ENCODE measurements at regions not wholly inside any gene's neighbourhood (a gene's known extent, or its start where the extent isn't known, plus 50 kb on each side); places are given as distances from the start of the nearest gene placed in this dataset.

- TF ChIP-seq ZC3H4 (CRISPR knock-in tag; IDR thresholded peaks at IDR 0.05; ENCODE audit: borderline replicate concordance) (peak; percentile 86; the same call in 1 of the 2 replicates), POLR2AphosphoS5 (IDR thresholded peaks at IDR 0.05; ENCODE audit: low read depth, low read length) (peak; percentile 52; the same call in 1 of the 2 replicates)
These were observed 52.1 kb upstream of the FREM1 start (continued) for GRCh38 chr9:14962193-14962882.

- H3K27me3 ChIP-seq (ENCODE audit: control insufficient read depth in 1 of 2, insufficient read depth in 2 of 2, low read length in 2 of 2), result no peaks in the 10 kb centered on the region; a peak in 1 of 5 replicates
- ATAC-seq (peak; percentile 100), FAIRE-seq (peak; percentile 98), DNase-seq (ENCODE audit: low spot score) (peak; percentile 99)
- peaks cover 12% of the 10 kb centered on the region for H3K79me2 ChIP-seq (ENCODE audit: insufficient read depth, low read length)
- no peaks in the 10 kb centered on the region for H4K20me1 ChIP-seq (ENCODE audit: insufficient read depth, low read length)
- no peak overlapping the region for H2AFZ ChIP-seq (ENCODE audit: low read length)
- H3K4me2 ChIP-seq (ENCODE audit: low read depth, low read length), result peak overlapping the region; percentile 84
- peak overlapping the region; percentile 100 for H3K27ac ChIP-seq (ENCODE audit: extremely low read length, insufficient read depth, low read length)
- H3K36me3 ChIP-seq (replicated peaks in 1 of 2; ENCODE audit: control insufficient read depth in 1 of 2, insufficient read depth in 2 of 2, low read length in 2 of 2), result no peaks in the 10 kb centered on the region
- 0% methylated on average over 5 of the region's 6 CpGs for WGBS (ENCODE audit: low lambda C conversion rate)
- peaks cover 40% of the 10 kb centered on the region for H3K4me1 ChIP-seq (ENCODE audit: insufficient read depth, low read length)
- H3K9ac ChIP-seq (ENCODE audit: insufficient read depth, low read depth, low read length), result peak overlapping the region; percentile 97
- CTCF ChIA-PET (ENCODE audit: low intra/inter-chr PET ratio, low total read pairs), result no interaction called here
- in situ Hi-C loops (cut with HindIII; ENCODE audit: extremely low pct_ligation_motif_present, low pct_unique_long_range_greater_than_20kb) (loop anchor here (5.0 kb wide), 1 partner anchor 94 kb away; no protein-coding TSS in a partner anchor), intact Hi-C loops (cut with micrococcal nuclease; ENCODE audit: unreplicated experiment) (loop anchor here (1.0 to 5.0 kb wide), 3 partner anchors 53 to 176 kb away; no protein-coding TSS in a partner anchor)
- POLR2A ChIA-PET, result interaction anchor here (0.8 to 1.7 kb wide), 2 partner anchors 24 to 92 kb away, joined by 3 to 12 read pairs; no protein-coding TSS in a partner anchor
- BruUV-seq (replicated peaks), result no TSS peak
- peak overlapping the region; percentile 58 to 76 (median 72) for H3K4me3 ChIP-seq (replicated peaks in 1 of 3; ENCODE audit: insufficient read depth in 1 of 3, low read depth in 2 of 3, low read length in 3 of 3)
- no peaks in the 10 kb centered on the region for H3K9me3 ChIP-seq (ENCODE audit: low read length)
- TF ChIP-seq, protein P1, sequence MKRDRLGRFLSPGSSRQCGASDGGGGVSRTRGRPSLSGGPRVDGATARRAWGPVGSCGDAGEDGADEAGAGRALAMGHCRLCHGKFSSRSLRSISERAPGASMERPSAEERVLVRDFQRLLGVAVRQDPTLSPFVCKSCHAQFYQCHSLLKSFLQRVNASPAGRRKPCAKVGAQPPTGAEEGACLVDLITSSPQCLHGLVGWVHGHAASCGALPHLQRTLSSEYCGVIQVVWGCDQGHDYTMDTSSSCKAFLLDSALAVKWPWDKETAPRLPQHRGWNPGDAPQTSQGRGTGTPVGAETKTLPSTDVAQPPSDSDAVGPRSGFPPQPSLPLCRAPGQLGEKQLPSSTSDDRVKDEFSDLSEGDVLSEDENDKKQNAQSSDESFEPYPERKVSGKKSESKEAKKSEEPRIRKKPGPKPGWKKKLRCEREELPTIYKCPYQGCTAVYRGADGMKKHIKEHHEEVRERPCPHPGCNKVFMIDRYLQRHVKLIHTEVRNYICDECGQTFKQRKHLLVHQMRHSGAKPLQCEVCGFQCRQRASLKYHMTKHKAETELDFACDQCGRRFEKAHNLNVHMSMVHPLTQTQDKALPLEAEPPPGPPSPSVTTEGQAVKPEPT (CRISPR knock-in tag; IDR thresholded peaks at IDR 0.05; ENCODE audit: low read depth), result no peak
- TF ChIP-seq, protein P2, sequence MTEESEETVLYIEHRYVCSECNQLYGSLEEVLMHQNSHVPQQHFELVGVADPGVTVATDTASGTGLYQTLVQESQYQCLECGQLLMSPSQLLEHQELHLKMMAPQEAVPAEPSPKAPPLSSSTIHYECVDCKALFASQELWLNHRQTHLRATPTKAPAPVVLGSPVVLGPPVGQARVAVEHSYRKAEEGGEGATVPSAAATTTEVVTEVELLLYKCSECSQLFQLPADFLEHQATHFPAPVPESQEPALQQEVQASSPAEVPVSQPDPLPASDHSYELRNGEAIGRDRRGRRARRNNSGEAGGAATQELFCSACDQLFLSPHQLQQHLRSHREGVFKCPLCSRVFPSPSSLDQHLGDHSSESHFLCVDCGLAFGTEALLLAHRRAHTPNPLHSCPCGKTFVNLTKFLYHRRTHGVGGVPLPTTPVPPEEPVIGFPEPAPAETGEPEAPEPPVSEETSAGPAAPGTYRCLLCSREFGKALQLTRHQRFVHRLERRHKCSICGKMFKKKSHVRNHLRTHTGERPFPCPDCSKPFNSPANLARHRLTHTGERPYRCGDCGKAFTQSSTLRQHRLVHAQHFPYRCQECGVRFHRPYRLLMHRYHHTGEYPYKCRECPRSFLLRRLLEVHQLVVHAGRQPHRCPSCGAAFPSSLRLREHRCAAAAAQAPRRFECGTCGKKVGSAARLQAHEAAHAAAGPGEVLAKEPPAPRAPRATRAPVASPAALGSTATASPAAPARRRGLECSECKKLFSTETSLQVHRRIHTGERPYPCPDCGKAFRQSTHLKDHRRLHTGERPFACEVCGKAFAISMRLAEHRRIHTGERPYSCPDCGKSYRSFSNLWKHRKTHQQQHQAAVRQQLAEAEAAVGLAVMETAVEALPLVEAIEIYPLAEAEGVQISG (CRISPR knock-in tag; IDR thresholded peaks at IDR 0.05), result peak; percentile 71
- TF ChIP-seq, protein P3, sequence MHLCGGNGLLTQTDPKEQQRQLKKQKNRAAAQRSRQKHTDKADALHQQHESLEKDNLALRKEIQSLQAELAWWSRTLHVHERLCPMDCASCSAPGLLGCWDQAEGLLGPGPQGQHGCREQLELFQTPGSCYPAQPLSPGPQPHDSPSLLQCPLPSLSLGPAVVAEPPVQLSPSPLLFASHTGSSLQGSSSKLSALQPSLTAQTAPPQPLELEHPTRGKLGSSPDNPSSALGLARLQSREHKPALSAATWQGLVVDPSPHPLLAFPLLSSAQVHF (CRISPR knock-in tag; IDR thresholded peaks at IDR 0.05), result no peak
- TF ChIP-seq SIX1 (CRISPR knock-in tag; IDR thresholded peaks at IDR 0.05; ENCODE audit: borderline replicate concordance) (no peak), ZNF879 (CRISPR knock-in tag; IDR thresholded peaks at IDR 0.05) (0 out of 2 replicates have a peak, but pooled peaks have one; percentile 20), ASH2L (IDR thresholded peaks at IDR 0.05; ENCODE audit: insufficient read length, low read depth, low read length) (peak; percentile 80), TIGD3 (CRISPR knock-in tag; IDR thresholded peaks at IDR 0.05; ENCODE audit: borderline replicate concordance) (no peak), DR1 (CRISPR knock-in tag; IDR thresholded peaks at IDR 0.05) (peak; percentile 35; the same call in 1 of the 2 replicates), RFX5 (IDR thresholded peaks at IDR 0.05; ENCODE audit: low read depth, low read length) (peak; percentile 47; the same call in 1 of the 2 replicates)
- TF ChIP-seq, protein P4, sequence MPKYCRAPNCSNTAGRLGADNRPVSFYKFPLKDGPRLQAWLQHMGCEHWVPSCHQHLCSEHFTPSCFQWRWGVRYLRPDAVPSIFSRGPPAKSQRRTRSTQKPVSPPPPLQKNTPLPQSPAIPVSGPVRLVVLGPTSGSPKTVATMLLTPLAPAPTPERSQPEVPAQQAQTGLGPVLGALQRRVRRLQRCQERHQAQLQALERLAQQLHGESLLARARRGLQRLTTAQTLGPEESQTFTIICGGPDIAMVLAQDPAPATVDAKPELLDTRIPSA (CRISPR knock-in tag; IDR thresholded peaks at IDR 0.05; ENCODE audit: borderline replicate concordance), result no peak
These were observed 51.3 kb upstream of the FREM1 start for GRCh38 chr9:14961372-14962068.

All from HepG2 (cell line).